GM10248 (cell line): ENCODE measurements at regions not wholly inside any gene's neighbourhood (a gene's known extent, or its start where the extent isn't known, plus 50 kb on each side); places are given as distances from the start of the nearest gene placed in this dataset.
"Not testable (repeated sequence)": the region's sequence is repeated elsewhere in the genome, so short reads cannot be mapped to it uniquely, and the experiment has no call there.

Source experiments
- CTCF ChIA-PET: fragments of 300-600 bp; sonication (Branson Sonifier 250); formaldehyde crosslinking; extraction: SDS; loops from one replicate; lab custom pipeline; 2021; ENCODE audit warnings: antibody characterized with exemption; lab: Yijun Ruan, JAX
- POLR2A ChIA-PET: fragments of 350-650 bp; sonication (Branson Sonifier 250); formaldehyde crosslinking; extraction: SDS; loops from one replicate; lab custom pipeline; 2020; ENCODE audit warnings: antibody characterized with exemption; lab: Yijun Ruan, JAX
- DNase-seq: peaks from one replicate; pipeline ENCODE4 v3.0.0; 2012; ENCODE audit errors: extremely low spot score
- CTCF ChIP-seq: IDR thresholded peaks from 2 replicates; pipeline ENCODE4 v1.5.1; 2012; ENCODE audit warnings: mild to moderate bottlenecking, low read depth; ENCODE audit errors: extremely low read depth, missing control alignments, control extremely low read depth

GRCh38 chr2:176567361-176567760 lies 298.1 kb downstream of the MTX2 start:
- CTCF ChIA-PET, result interaction anchor here (1.3 kb wide), 1 partner anchor 16 kb away, joined by 3 read pairs; no protein-coding TSS in a partner anchor
- no peak for DNase-seq
- POLR2A ChIA-PET, result no interaction called here
- no peak for TF ChIP-seq CTCF

GRCh38 chr2:176569574-176569973 lies 300.3 kb downstream of the MTX2 start:
- TF ChIP-seq CTCF, result no peak
- ChIA-PET POLR2A (no interaction called here), CTCF (interaction anchor here (6.5 kb wide), 1 partner anchor 16 kb away, joined by 34 read pairs; no protein-coding TSS in a partner anchor)
- no peak for DNase-seq

- ChIA-PET CTCF (interaction anchor here (1.1 to 6.5 kb wide), 3 partner anchors 12 to 20 kb away, joined by 4 to 34 read pairs (median 5); no protein-coding TSS in a partner anchor), POLR2A (no interaction called here)
- no peak for DNase-seq
- TF ChIP-seq CTCF, result no peak
Observed at GRCh38 chr2:176573612-176574483, 304.6 kb downstream of the MTX2 start.

- no peak for DNase-seq
- no peak for TF ChIP-seq CTCF
- CTCF ChIA-PET, result interaction anchor here (1.1 to 6.5 kb wide), 2 partner anchors 13 to 21 kb away, joined by 5 to 34 read pairs; no protein-coding TSS in a partner anchor
- POLR2A ChIA-PET, result no interaction called here
Observed at GRCh38 chr2:176574484-176575236, 305.4 kb downstream of the MTX2 start.

- ChIA-PET POLR2A (no interaction called here), CTCF (interaction anchor here (1.0 to 6.5 kb wide), 3 partner anchors 21 to 111 kb away, joined by 3 to 34 read pairs (median 4); no protein-coding TSS in a partner anchor)
- no peak for DNase-seq
- TF ChIP-seq CTCF, result no peak
Observed at GRCh38 chr2:176575237-176575744, 306.0 kb downstream of the MTX2 start.

GRCh38 chr2:176577054-176577453 lies 307.8 kb downstream of the MTX2 start:
- no peak for TF ChIP-seq CTCF
- CTCF ChIA-PET, result no interaction called here
- no peak for DNase-seq
- POLR2A ChIA-PET, result no interaction called here

GRCh38 chr2:176578292-176578691 lies 309.1 kb downstream of the MTX2 start:
- DNase-seq, CTCF ChIA-PET, POLR2A ChIA-PET: not testable (repeated sequence)
